HepG2 (cell line): ENCODE measurements at regions not wholly inside any gene's neighbourhood (a gene's known extent, or its start where the extent isn't known, plus 50 kb on each side); places are given as distances from the start of the nearest gene placed in this dataset.
A peak's percentile ranks its signal among the peaks of the same experiment; 100 is the strongest.

Experiments used
- ATAC-seq: fragments of 200-7000 bp; cut with Tn5 transposase; 3 replicates; pipeline ENCODE4 v1.9.1; 2020; ENCODE audit warnings: mild to moderate bottlenecking, moderate library complexity
- BruUV-seq: library from RNA; stranded (reverse); fragments of 400-500 nt; replicated peaks from 2 replicates; lab custom pipeline; 2021; lab: Mats Ljungman, UMichigan
- CTCF ChIA-PET: fragments of 300-600 bp; formaldehyde crosslinking; extraction: SDS; loops from one replicate; lab custom pipeline; 2021; ENCODE audit warnings: low total read pairs, inconsistent platforms, low intra/inter-chr PET ratio; lab: Yijun Ruan, JAX
- POLR2A ChIA-PET: fragments of 350-600 bp; sonication (Branson Sonifier 250); formaldehyde crosslinking; loops from one replicate; lab custom pipeline; 2020; ENCODE audit warnings: antibody characterized with exemption, inconsistent platforms; lab: Yijun Ruan, JAX
- DNase-seq: peaks from one replicate; pipeline ENCODE4 v3.0.0-alpha.2; 2015; ENCODE audit warnings: low spot score
- FAIRE-seq: peaks from 3 replicates; lab custom pipeline; 2011; peaks lifted over from hg19 to GRCh38; lab: Jason Lieb, UNC
- H2AFZ ChIP-seq: one replicate; pipeline ENCODE4 v1.6.1; 2011; ENCODE audit warnings: low read length, inconsistent platforms
- H3K27ac ChIP-seq: fragments of 300-600 bp; 3 replicates; pipeline ENCODE4 v1.8.0; 2011; ENCODE audit warnings: mixed run types, mild to moderate bottlenecking, mixed read lengths, low read length, inconsistent platforms; ENCODE audit not compliant: insufficient read depth; ENCODE audit errors: extremely low read length
- H3K27me3 ChIP-seq, 2 experiments: fragments of 200-600 bp in 1 of 2; 2 replicates in 1 of 2; 3 replicates in 1 of 2; pipeline versions ENCODE4 v1.6.0 to v1.8.0; 2011; ENCODE audit warnings: low read length in 2 of 2, mild to moderate bottlenecking in 2 of 2, moderate library complexity in 2 of 2, inconsistent platforms in 1 of 2; ENCODE audit not compliant: insufficient read depth in 2 of 2, control insufficient read depth in 1 of 2
- H3K36me3 ChIP-seq, 2 experiments: fragments of 200-600 bp in 1 of 2; replicated peaks in 1 of 2; 2 replicates in 1 of 2; 3 replicates in 1 of 2; pipeline versions ENCODE4 v1.5.1 to v1.8.0; 2011; ENCODE audit warnings: low read length in 2 of 2, inconsistent platforms in 1 of 2; ENCODE audit not compliant: insufficient read depth in 2 of 2, control insufficient read depth in 1 of 2
- H3K4me1 ChIP-seq: 2 replicates; pipeline ENCODE4 v1.5.1; 2012; ENCODE audit warnings: low read length, inconsistent platforms; ENCODE audit not compliant: insufficient read depth
- H3K4me2 ChIP-seq: 2 replicates; pipeline ENCODE4 v1.6.0; 2011; ENCODE audit warnings: low read depth, low read length, inconsistent platforms
- H3K4me3 ChIP-seq, 3 experiments: fragments of 200-600 bp in 1 of 3; sonication (generic), shearing (Covaris generic) in 1 of 3; replicated peaks in 1 of 3; 2 replicates each; pipeline ENCODE4 v1.5.1; 2011 to 2016; ENCODE audit warnings: low read length in 3 of 3, inconsistent platforms in 2 of 3, low read depth in 2 of 3, mild to moderate bottlenecking in 2 of 3, control low read depth in 1 of 3, mixed read lengths in 1 of 3; ENCODE audit not compliant: insufficient read depth in 1 of 3
- H3K79me2 ChIP-seq: one replicate; pipeline ENCODE4 v1.6.1; 2011; ENCODE audit warnings: low read length, inconsistent platforms; ENCODE audit not compliant: insufficient read depth
- H3K9ac ChIP-seq: 2 replicates; pipeline ENCODE4 v1.6.0; 2011; ENCODE audit warnings: mild to moderate bottlenecking, low read depth, low read length, inconsistent platforms; ENCODE audit not compliant: insufficient read depth
- H3K9me3 ChIP-seq: 2 replicates; pipeline ENCODE4 v1.5.1; 2012; ENCODE audit warnings: mild to moderate bottlenecking, low read length
- H4K20me1 ChIP-seq: 2 replicates; pipeline ENCODE4 v1.6.0; 2011; ENCODE audit warnings: inconsistent platforms, mild to moderate bottlenecking, low read length, moderate library complexity; ENCODE audit not compliant: insufficient read depth
- KIAA2018 ChIP-seq: sonication (generic); formaldehyde crosslinking; IDR thresholded peaks from 2 replicates; pipeline ENCODE4 v1.5.0; 2020; ENCODE audit warnings: mild to moderate bottlenecking, missing genetic modification reagents, borderline replicate concordance
- ZSCAN25 ChIP-seq: sonication (generic); formaldehyde crosslinking; IDR thresholded peaks from 2 replicates; pipeline ENCODE4 v1.8.0; 2022; ENCODE audit warnings: mild to moderate bottlenecking, missing genetic modification reagents
- WGBS: methylation state at CpG from one replicate; pipeline ENCODE4 v1.1.6; 2017; ENCODE audit warnings: low lambda C conversion rate; 5-methylcytosine and 5-hydroxymethylcytosine counted together
- in situ Hi-C: cut with HindIII; loops from 2 replicates; pipeline ENCODE4 v1.10.0; 2017; ENCODE audit warnings: low pct_unique_long_range_greater_than_20kb; ENCODE audit not compliant: extremely low pct_ligation_motif_present
- intact Hi-C: fragments of 100-400 bp; cut with micrococcal nuclease; formaldehyde crosslinking; loops from one replicate; pipeline ENCODE4 v1.10.0; 2022; ENCODE audit not compliant: unreplicated experiment

GRCh38 chr2:234669001-234669400 lies 172.1 kb upstream of the ARL4C start:
- Histone ChIP-seq H3K4me1 (peaks cover 33% of the 10 kb centered on the region), H2AFZ (no peak overlapping the region), H3K9ac (no peak overlapping the region), H3K4me3 (no peak overlapping the region), H3K4me2 (no peak overlapping the region), H4K20me1 (no peaks in the 10 kb centered on the region), H3K27me3 (no peaks in the 10 kb centered on the region), H3K36me3 (no peaks in the 10 kb centered on the region), H3K9me3 (peaks cover 5% of the 10 kb centered on the region), H3K79me2 (no peaks in the 10 kb centered on the region), H3K27ac (no peak overlapping the region)
- intact Hi-C loops (no loop called here), in situ Hi-C loops (loop anchor here (5.0 kb wide), 1 partner anchor 47 kb away; no protein-coding TSS in a partner anchor)
- POLR2A ChIA-PET, result interaction anchor here (1.0 kb wide), 4 partner anchors 9 to 213 kb away, joined by 3 to 5 read pairs (median 4); no protein-coding TSS in a partner anchor
- 97% methylated on average over 2 of the region's 2 CpGs for WGBS
- CTCF ChIA-PET, result no interaction called here
- FAIRE-seq (no peak), ATAC-seq (no peak), DNase-seq (no peak)
- BruUV-seq, result no TSS peak
- TF ChIP-seq ZSCAN25 (0 out of 2 replicates have a peak, but pooled peaks have one; percentile 22), KIAA2018 (CRISPR knock-in tag) (no peak)
